ENCODE measurements at regions not wholly inside any gene's neighbourhood (a gene's known extent, or its start where the extent isn't known, plus 50 kb on each side); places are given as distances from the start of the nearest gene placed in this dataset.

GRCh38 chr5:98585661-98586310 lies 187.7 kb upstream of the RGMB start:
- DNase-seq (ENCODE audit: low read depth, low spot score), result no peak

GRCh38 chr5:98586581-98586980 lies 186.9 kb upstream of the RGMB start:
- DNase-seq (ENCODE audit: low read depth, low spot score), result no peak

- no peak for DNase-seq (ENCODE audit: low read depth, low spot score)
Measured at GRCh38 chr5:98587166-98587565, 186.3 kb upstream of the RGMB start.

- no peak for DNase-seq (ENCODE audit: low read depth, low spot score)
Measured at GRCh38 chr5:98588215-98588614, 185.2 kb upstream of the RGMB start.

- DNase-seq (ENCODE audit: low read depth, low spot score), result no peak
Measured at GRCh38 chr5:98593418-98593817, 180.0 kb upstream of the RGMB start.

GRCh38 chr5:98594098-98594497 lies 179.4 kb upstream of the RGMB start:
- DNase-seq (ENCODE audit: low read depth, low spot score), result no peak

GRCh38 chr5:98599016-98599415 lies 174.4 kb upstream of the RGMB start:
- DNase-seq (ENCODE audit: low read depth, low spot score), result no peak

GRCh38 chr5:98602534-98603112 lies 170.8 kb upstream of the RGMB start:
- DNase-seq (ENCODE audit: low read depth, low spot score), result no peak

GRCh38 chr5:98603456-98603855 lies 170.0 kb upstream of the RGMB start:
- no peak for DNase-seq (ENCODE audit: low read depth, low spot score)

GRCh38 chr5:98604301-98604700 lies 169.2 kb upstream of the RGMB start:
- no peak for DNase-seq (ENCODE audit: low read depth, low spot score)

- no peak for DNase-seq (ENCODE audit: low read depth, low spot score)
Measured at GRCh38 chr5:98604721-98605425, 168.6 kb upstream of the RGMB start.

GRCh38 chr5:98605426-98605825 lies 168.0 kb upstream of the RGMB start:
- DNase-seq (ENCODE audit: low read depth, low spot score), result no peak

GRCh38 chr5:98606961-98607360 lies 166.5 kb upstream of the RGMB start:
- DNase-seq (ENCODE audit: low read depth, low spot score), result no peak

GRCh38 chr5:98608052-98608451 lies 165.4 kb upstream of the RGMB start:
- no peak for DNase-seq (ENCODE audit: low read depth, low spot score)

- DNase-seq (ENCODE audit: low read depth, low spot score), result no peak
Measured at GRCh38 chr5:98614341-98614740, 159.1 kb upstream of the RGMB start.

- DNase-seq (ENCODE audit: low read depth, low spot score), result no peak
Measured at GRCh38 chr5:98621821-98622220, 151.6 kb upstream of the RGMB start.

- DNase-seq (ENCODE audit: low read depth, low spot score), result no peak
Measured at GRCh38 chr5:98624145-98624880, 149.2 kb upstream of the RGMB start.

- DNase-seq (ENCODE audit: low read depth, low spot score), result no peak
Measured at GRCh38 chr5:98627121-98627520, 146.3 kb upstream of the RGMB start.

- no peak for DNase-seq (ENCODE audit: low read depth, low spot score)
Measured at GRCh38 chr5:98630621-98631020, 142.8 kb upstream of the RGMB start.

GRCh38 chr5:98631311-98632054 lies 142.0 kb upstream of the RGMB start:
- no peak for DNase-seq (ENCODE audit: low read depth, low spot score)

- DNase-seq (ENCODE audit: low read depth, low spot score), result no peak
Measured at GRCh38 chr5:98635656-98636055, 137.8 kb upstream of the RGMB start.

- no peak for DNase-seq (ENCODE audit: low read depth, low spot score)
Measured at GRCh38 chr5:98637116-98637515, 136.3 kb upstream of the RGMB start.

Measured in pulmonary artery endothelial cell (primary cell).